ENCODE measurements at regions not wholly inside any gene's neighbourhood (a gene's known extent, or its start where the extent isn't known, plus 50 kb on each side); places are given as distances from the start of the nearest gene placed in this dataset.

DNA sequence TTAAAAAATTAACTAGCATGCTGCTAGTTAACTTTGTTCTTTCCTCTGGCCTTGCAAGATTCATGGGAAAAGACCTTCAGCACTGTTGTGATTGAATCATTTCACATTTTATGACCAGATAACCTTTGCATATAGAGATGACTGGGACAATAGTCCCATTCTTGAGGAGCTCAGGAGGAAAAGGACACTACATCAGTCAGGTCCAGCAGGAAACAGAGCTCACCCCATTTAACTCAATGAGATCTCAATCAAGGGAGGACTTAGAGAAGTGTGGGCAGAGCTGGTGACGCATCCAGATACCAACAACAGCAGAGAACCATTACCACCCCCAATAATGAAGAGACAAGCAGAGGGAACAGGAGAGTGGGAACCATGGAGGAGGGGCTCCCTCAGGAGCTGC is 109.4 kb upstream of the GUCA2B start:
- H2AFZ ChIP-seq (ENCODE audit: insufficient read depth, low read depth, low read length, poor library complexity, severe bottlenecking), result no peak overlapping the region
- WGBS (ENCODE audit: insufficient coverage), result no CpG with 5 or more reads among the region's 1 CpG
- TF ChIP-seq, protein P1, sequence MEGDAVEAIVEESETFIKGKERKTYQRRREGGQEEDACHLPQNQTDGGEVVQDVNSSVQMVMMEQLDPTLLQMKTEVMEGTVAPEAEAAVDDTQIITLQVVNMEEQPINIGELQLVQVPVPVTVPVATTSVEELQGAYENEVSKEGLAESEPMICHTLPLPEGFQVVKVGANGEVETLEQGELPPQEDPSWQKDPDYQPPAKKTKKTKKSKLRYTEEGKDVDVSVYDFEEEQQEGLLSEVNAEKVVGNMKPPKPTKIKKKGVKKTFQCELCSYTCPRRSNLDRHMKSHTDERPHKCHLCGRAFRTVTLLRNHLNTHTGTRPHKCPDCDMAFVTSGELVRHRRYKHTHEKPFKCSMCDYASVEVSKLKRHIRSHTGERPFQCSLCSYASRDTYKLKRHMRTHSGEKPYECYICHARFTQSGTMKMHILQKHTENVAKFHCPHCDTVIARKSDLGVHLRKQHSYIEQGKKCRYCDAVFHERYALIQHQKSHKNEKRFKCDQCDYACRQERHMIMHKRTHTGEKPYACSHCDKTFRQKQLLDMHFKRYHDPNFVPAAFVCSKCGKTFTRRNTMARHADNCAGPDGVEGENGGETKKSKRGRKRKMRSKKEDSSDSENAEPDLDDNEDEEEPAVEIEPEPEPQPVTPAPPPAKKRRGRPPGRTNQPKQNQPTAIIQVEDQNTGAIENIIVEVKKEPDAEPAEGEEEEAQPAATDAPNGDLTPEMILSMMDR (IDR thresholded peaks at IDR 0.05), result no peak
- Mint-ChIP-seq H3K9me3 (peaks cover 0 to 1% (median 0%) of the 10 kb centered on the region in 7 donors), H3K4me1 (no peaks in the 10 kb centered on the region), H3K27ac (peak overlapping the region in 1 of 7 donors; percentile 6), H3K27me3 (ENCODE audit: low read depth in 3 of 3) (peaks cover 0 to 4% (median 1%) of the 10 kb centered on the region in 3 donors), H3K36me3 (no peaks in the 10 kb centered on the region), H3K4me3 (no peak overlapping the region)
- H4K20me1 ChIP-seq (ENCODE audit: insufficient read depth, low read length), result no peaks in the 10 kb centered on the region
- H3K9me3 ChIP-seq (replicated peaks in 1 of 2; ENCODE audit: control insufficient read depth in 1 of 2, insufficient read depth in 1 of 2, low read length in 2 of 2), result no peaks in the 10 kb centered on the region
- H3K4me1 ChIP-seq (ENCODE audit: control insufficient read depth in 1 of 2, insufficient read depth in 2 of 2, low read length in 2 of 2), result no peaks in the 10 kb centered on the region
- intact Hi-C loops (cut with micrococcal nuclease), result no loop called here
- no peak overlapping the region for H3K4me3 ChIP-seq (replicated peaks in 1 of 3; ENCODE audit: low read depth in 2 of 3, low read length in 3 of 3)
- H3K79me2 ChIP-seq (ENCODE audit: insufficient read depth, low read length), result no peaks in the 10 kb centered on the region
- H3K4me2 ChIP-seq (replicated peaks; ENCODE audit: extremely low read depth, low read length, poor library complexity, severe bottlenecking), result no peak overlapping the region
- DNase-seq, result no peak
- H3K27me3 ChIP-seq (ENCODE audit: control insufficient read depth in 2 of 2, insufficient read depth in 2 of 2, low read length in 2 of 2), result peaks cover 0 to 2% of the 10 kb centered on the region in 2 donors
- H3K9ac ChIP-seq (ENCODE audit: insufficient read depth, low read length, poor library complexity, severe bottlenecking), result no peak overlapping the region
- H3K36me3 ChIP-seq (replicated peaks in 1 of 2; ENCODE audit: control insufficient read depth in 1 of 2, insufficient read depth in 2 of 2, low read length in 2 of 2), result no peaks in the 10 kb centered on the region
- no peak overlapping the region for H3K27ac ChIP-seq (ENCODE audit: low read depth in 1 of 2, low read length in 2 of 2)

DNA sequence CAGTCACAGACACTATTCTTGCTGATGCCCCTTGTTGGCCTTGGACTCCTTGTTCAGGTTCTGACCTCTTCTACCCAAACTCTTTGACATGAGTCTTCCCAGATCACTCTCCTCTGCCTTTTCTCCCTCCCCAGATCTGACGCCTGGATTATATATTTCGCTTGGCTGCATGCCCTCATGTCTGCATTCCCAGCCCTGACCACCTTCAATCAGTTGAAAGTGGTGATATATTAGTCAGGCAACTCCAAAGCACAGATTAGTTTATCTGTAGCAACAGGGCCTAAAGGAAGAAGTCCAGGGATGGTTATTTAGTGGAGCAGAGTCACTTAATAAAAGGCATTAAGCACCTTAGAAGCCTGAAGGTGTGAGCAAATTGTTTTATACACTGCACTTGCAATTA is 110.0 kb upstream of the GUCA2B start:
- Histone ChIP-seq H2AFZ (ENCODE audit: insufficient read depth, low read depth, low read length, poor library complexity, severe bottlenecking) (no peak overlapping the region), H3K4me3 (replicated peaks in 1 of 3; ENCODE audit: low read depth in 2 of 3, low read length in 3 of 3) (no peak overlapping the region), H3K9me3 (replicated peaks in 1 of 2; ENCODE audit: control insufficient read depth in 1 of 2, insufficient read depth in 1 of 2, low read length in 2 of 2) (no peaks in the 10 kb centered on the region), H3K27ac (ENCODE audit: low read depth in 1 of 2, low read length in 2 of 2) (no peak overlapping the region), H4K20me1 (ENCODE audit: insufficient read depth, low read length) (no peaks in the 10 kb centered on the region), H3K79me2 (ENCODE audit: insufficient read depth, low read length) (no peaks in the 10 kb centered on the region), H3K4me1 (ENCODE audit: control insufficient read depth in 1 of 2, insufficient read depth in 2 of 2, low read length in 2 of 2) (no peaks in the 10 kb centered on the region), H3K4me2 (replicated peaks; ENCODE audit: extremely low read depth, low read length, poor library complexity, severe bottlenecking) (no peak overlapping the region), H3K36me3 (replicated peaks in 1 of 2; ENCODE audit: control insufficient read depth in 1 of 2, insufficient read depth in 2 of 2, low read length in 2 of 2) (no peaks in the 10 kb centered on the region), H3K27me3 (ENCODE audit: control insufficient read depth in 2 of 2, insufficient read depth in 2 of 2, low read length in 2 of 2) (peaks cover 0 to 4% of the 10 kb centered on the region in 2 donors), H3K9ac (ENCODE audit: insufficient read depth, low read length, poor library complexity, severe bottlenecking) (no peak overlapping the region)
- H3K9me3 Mint-ChIP-seq, result peaks cover 0 to 1% (median 0%) of the 10 kb centered on the region in 7 donors
- no peaks in the 10 kb centered on the region for H3K36me3 Mint-ChIP-seq
- intact Hi-C loops (cut with micrococcal nuclease), result no loop called here
- H3K27me3 Mint-ChIP-seq (ENCODE audit: low read depth in 3 of 3), result peaks cover 0 to 4% (median 1%) of the 10 kb centered on the region in 3 donors
- H3K4me1 Mint-ChIP-seq, result no peaks in the 10 kb centered on the region
- no peak overlapping the region for H3K4me3 Mint-ChIP-seq
- TF ChIP-seq, protein P1 (IDR thresholded peaks at IDR 0.05), result no peak
- WGBS (ENCODE audit: insufficient coverage), result no CpG with 5 or more reads among the region's 2 CpGs
- no peak for DNase-seq
- H3K27ac Mint-ChIP-seq, result no peak overlapping the region

All from CD14-positive monocyte (primary cell).